Stimulated activated naive CD8-positive, alpha-beta T cell treated with anti-CD3 and anti-CD28 coated beads, Interleukin-15, amount 100 ng/mL, for 72 hours (primary cell): ENCODE measurements at regions not wholly inside any gene's neighbourhood (a gene's known extent, or its start where the extent isn't known, plus 50 kb on each side); places are given as distances from the start of the nearest gene placed in this dataset.

Source experiments
- ATAC-seq: fragments of 150-1000 bp; cut with Tn5 transposase; 2 replicates; pipeline ENCODE4 v1.10.0; 2021; ENCODE audit warnings: mild to moderate bottlenecking, moderate library complexity
- DNase-seq, 2 donors: peaks; one replicate each; pipeline ENCODE4 v3.0.0; 2021 to 2022
- H3K27ac Mint-ChIP-seq, 2 donors: one replicate each; pipeline ENCODE4 v1.8.0; 2022; ENCODE audit warnings: mild to moderate bottlenecking in 2 of 2, mixed read lengths in 2 of 2, moderate library complexity in 2 of 2
- H3K27me3 Mint-ChIP-seq: one replicate; pipeline ENCODE4 v1.8.0; 2022; ENCODE audit warnings: mixed read lengths
- H3K4me1 Mint-ChIP-seq: one replicate; pipeline ENCODE4 v1.8.0; 2022; ENCODE audit warnings: mild to moderate bottlenecking, mixed read lengths
- H3K4me3 Mint-ChIP-seq, 2 donors: one replicate each; pipeline ENCODE4 v1.8.0; 2022; ENCODE audit warnings: mild to moderate bottlenecking in 2 of 2, mixed read lengths in 2 of 2, moderate library complexity in 1 of 2
- H3K9me3 Mint-ChIP-seq, 2 donors: one replicate each; pipeline ENCODE4 v1.8.0; 2022; ENCODE audit warnings: mixed read lengths in 2 of 2

DNA sequence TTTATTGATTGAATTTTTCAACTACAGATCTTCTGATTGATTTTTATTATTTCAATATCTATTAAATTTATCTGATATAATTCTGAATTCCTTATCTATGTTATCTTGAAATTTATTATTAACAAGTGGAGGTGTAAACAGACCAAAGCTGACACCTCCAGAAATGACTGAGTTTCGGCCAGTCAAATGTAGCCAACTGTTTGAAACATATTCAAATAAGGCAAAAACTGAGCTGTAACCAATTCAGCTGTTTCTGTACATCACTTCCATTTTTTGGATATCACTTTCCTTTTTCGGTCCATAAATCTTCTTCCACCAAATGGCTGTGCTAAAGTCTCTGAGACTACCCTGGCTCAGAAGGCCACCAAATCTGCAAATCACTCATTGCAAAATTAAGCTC lies 2127.3 kb upstream of the AGA start:
- no peak for ATAC-seq
- no peaks in the 10 kb centered on the region for H3K4me1 Mint-ChIP-seq
- DNase-seq = no peak
- H3K4me3 Mint-ChIP-seq = no peak overlapping the region
- H3K27ac Mint-ChIP-seq = no peak overlapping the region
- H3K27me3 Mint-ChIP-seq = no peaks in the 10 kb centered on the region
- peaks cover 19 to 27% of the 10 kb centered on the region in 2 donors for H3K9me3 Mint-ChIP-seq

DNA sequence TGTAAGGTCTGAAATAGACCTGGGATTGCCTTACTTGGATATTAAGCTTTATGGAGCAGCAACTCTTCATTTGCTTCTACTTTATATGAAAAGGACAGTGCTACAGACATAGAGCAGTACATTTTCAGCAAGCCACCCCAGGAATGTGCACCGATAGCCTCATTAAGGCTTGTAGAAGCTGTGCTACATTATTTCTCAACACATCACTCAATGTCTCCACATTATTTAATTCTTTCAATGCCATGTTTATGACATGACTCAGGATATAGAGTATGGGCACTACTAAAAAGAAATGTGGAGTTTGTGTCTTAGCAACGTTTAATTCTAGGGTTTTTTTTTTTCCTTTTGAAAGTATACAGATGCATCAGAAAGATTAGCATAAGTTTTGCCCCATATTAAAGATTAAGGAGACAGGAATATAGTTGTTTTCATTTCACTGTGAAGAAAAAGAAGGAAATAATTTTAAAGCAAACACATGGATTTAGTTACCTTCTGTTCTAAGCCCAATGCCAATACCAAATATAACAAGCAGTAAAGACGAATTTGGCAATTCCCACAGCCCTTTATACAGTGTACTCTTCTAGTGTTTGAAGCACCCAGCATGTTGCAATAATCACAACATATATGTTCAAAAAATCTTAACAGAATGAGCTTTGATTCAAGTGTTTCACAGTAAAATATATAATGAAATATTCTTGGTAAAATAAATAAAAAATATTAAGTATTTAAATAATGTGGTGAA lies 2140.1 kb upstream of the AGA start:
- no peak for DNase-seq
- Mint-ChIP-seq H3K27ac (no peak overlapping the region), H3K27me3 (no peaks in the 10 kb centered on the region), H3K4me3 (no peak overlapping the region), H3K9me3 (peaks cover 6 to 19% of the 10 kb centered on the region in 2 donors), H3K4me1 (no peaks in the 10 kb centered on the region)
- ATAC-seq = no peak

DNA sequence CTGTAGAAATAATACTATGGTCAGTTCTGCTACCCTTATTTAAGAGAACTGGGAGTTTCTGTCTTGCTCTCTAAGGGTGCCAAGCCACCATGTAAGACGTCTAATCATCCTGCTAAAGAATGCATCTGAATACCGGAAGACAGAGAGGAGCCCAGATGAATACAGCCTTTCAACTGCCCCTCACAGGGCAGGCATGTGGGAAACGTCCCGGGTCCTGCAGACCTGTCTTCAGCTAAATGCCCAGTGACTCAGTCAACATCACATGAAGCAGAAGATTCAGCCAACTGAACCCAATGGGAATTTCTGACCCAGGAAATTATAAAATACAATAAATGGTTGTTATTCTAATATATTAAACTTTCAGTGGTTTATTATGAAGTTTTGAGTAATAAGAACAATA lies 2141.0 kb upstream of the AGA start:
- ATAC-seq (no peak), DNase-seq (no peak)
- Mint-ChIP-seq H3K4me3 (no peak overlapping the region), H3K27me3 (no peaks in the 10 kb centered on the region), H3K4me1 (no peaks in the 10 kb centered on the region), H3K27ac (no peak overlapping the region), H3K9me3 (peaks cover 6 to 16% of the 10 kb centered on the region in 2 donors)

DNA sequence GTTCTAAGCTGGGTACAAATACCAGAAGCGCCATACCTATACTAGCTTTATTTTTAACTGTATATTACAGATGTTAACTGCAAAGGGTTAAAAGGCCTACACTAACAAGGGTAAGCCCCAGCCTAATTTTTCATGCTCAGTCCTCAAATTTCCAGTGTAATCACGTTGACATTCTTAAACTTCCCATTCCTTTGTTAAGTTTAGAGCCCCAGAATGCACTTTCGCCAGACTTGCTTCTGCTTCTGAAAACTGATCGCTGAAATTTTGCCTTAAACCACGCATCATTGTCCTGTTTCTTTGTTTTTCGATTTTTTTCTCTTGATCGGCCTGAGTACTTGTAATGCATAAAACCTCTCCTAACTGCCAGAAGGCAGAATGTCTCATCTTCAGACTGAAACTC lies 2141.9 kb upstream of the AGA start:
- Mint-ChIP-seq H3K9me3 (peaks cover 2 to 8% of the 10 kb centered on the region in 2 donors), H3K27me3 (no peaks in the 10 kb centered on the region), H3K4me3 (no peak overlapping the region), H3K4me1 (no peaks in the 10 kb centered on the region), H3K27ac (no peak overlapping the region)
- ATAC-seq (no peak), DNase-seq (no peak)

DNA sequence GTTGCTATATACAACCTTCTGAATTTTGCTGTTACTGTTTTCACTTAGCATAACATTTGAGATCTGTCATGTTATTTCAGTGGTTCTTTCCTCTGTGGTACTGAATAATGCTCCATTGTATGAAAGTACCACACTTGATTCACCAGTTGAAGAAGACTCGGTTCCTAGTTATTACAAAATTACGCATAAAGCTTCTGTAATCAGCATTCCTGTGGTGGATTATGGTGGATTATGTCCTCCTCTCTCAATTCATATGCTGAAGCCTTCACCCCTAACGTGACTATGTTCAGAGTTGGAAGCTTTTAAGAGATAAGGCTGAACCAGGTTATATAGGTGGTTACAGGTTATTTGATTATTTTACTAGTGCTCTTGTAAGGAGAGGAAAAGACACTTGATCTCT lies 2143.5 kb upstream of the AGA start:
- Mint-ChIP-seq H3K9me3 (peaks cover 0 to under 1% of the 10 kb centered on the region in 2 donors), H3K27ac (no peak overlapping the region), H3K4me1 (no peaks in the 10 kb centered on the region), H3K27me3 (no peaks in the 10 kb centered on the region), H3K4me3 (no peak overlapping the region)
- ATAC-seq (no peak), DNase-seq (no peak)

DNA sequence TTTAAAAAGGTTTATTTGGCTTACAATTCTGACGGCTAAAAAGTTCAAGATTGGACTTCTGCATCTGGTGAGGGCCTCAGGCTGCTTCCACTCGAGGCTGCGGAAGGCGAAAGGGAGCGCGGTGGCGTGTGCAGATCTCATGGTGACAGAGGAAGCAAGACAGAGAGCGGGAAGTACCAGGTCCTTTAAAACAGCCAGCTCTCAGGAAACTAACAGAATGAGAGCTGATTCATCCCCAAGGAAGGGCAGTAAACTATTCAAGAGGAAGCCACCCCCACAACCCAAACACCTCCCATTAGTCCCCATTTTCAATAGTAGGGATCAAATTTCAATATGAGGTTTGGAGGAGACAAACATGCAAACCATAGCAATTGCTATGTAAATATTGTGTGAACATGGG lies 2144.2 kb upstream of the AGA start:
- Mint-ChIP-seq H3K4me3 (no peak overlapping the region), H3K4me1 (no peaks in the 10 kb centered on the region), H3K27me3 (no peaks in the 10 kb centered on the region), H3K27ac (no peak overlapping the region), H3K9me3 (peaks cover 0 to 5% of the 10 kb centered on the region in 2 donors)
- no peak for ATAC-seq
- no peak for DNase-seq

DNA sequence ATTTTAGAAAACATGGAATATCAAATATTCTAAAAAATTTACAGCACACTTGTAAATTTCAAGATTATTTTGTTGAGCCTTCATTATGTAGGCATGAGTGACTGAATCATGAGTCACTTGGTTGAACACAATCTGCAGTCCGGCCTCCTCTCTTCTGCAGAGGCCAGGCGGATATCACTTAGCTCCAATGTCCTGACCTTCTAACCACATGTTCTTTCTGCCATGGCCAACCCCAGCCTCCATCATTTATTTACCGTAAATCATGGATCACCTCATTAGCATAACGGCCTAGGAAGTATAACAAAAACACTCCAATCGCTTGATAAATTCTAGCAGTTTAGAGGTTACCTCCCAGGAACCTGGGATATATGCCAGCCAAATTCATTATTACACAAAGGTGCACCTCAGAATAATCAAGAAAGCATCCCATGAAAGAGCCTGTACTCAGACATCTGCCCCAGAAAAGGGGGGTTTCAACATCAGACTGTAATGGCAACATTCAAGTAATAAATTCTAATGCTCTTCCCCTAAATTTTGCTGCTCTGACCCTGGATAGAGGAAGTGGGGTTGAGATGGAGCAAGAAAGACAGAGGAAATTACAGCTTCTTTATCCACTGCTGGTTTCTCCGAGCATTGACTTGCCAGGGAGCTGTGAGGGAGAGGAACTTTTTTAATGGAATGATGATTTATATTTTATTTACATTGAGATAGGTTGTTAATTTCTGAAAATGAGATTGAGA lies 2153.6 kb upstream of the AGA start:
- H3K27ac Mint-ChIP-seq = no peak overlapping the region
- no peaks in the 10 kb centered on the region for H3K4me1 Mint-ChIP-seq
- peaks cover 0 to 4% of the 10 kb centered on the region in 2 donors for H3K9me3 Mint-ChIP-seq
- no peak for ATAC-seq
- H3K27me3 Mint-ChIP-seq = no peaks in the 10 kb centered on the region
- H3K4me3 Mint-ChIP-seq = no peak overlapping the region
- no peak for DNase-seq

DNA sequence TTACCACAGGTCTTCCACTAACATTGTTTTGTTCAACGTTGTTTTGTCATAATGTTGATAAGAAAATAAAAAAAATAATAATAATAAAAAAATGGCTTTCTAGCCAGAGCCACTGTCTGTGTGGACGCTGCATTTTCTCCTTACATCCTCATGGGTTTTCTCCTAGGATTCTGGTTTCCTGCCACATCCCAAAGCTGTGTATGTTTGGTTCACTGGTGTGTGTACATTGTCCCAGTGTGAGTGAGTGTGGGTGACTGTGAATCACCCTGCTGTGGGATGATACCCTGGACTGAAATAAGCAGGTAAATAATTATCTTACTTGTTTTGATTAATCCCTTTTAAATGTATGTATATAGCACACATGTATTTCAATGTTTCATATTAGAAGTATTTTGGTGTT lies 2154.4 kb upstream of the AGA start:
- Mint-ChIP-seq H3K4me3 (no peak overlapping the region), H3K27me3 (no peaks in the 10 kb centered on the region), H3K4me1 (no peaks in the 10 kb centered on the region), H3K27ac (no peak overlapping the region), H3K9me3 (no peaks in the 10 kb centered on the region)
- DNase-seq = no peak
- no peak for ATAC-seq

DNA sequence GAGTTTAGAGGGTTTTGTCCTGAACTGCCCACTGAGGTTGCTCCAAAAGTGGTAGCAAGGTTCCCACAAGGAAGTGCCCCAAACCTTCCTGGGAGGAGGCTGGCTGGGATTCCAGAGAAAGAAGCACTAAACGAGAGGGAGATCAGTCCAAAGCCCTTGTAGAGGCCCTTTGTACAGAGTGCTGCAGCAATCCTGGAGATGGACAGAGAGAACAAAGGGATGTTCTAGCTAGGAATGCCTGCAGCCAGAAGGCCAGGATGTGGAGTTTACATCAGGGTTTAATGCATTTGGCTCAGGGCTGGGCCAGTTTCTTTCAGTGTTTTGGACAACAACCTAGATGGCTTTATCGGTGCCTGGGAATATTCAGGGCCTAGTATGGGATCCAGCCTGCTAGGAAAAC lies 2155.1 kb upstream of the AGA start:
- H3K9me3 Mint-ChIP-seq = no peaks in the 10 kb centered on the region
- no peaks in the 10 kb centered on the region for H3K27me3 Mint-ChIP-seq
- DNase-seq (no peak), ATAC-seq (no peak)
- H3K4me1 Mint-ChIP-seq = no peaks in the 10 kb centered on the region
- no peak overlapping the region for H3K27ac Mint-ChIP-seq
- H3K4me3 Mint-ChIP-seq = no peak overlapping the region

DNA sequence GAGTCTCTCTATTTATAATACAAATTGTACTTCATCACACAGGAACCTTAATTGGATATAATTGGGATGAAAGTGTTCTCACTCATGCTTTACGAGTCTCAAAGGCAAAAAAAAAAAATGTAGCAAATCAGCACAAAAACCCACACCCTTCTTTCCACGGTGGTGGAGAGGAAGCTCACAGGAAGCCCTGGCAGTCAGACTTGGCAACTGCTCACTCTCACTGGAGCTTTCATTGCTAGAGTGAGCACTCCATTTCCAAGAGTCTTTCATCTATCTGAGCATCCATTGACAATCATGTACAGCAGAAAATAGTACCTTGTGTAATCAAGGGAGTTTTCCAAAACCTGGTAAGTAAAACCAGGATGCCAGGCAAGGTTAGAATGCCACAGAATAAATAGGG lies 2159.4 kb upstream of the AGA start:
- Mint-ChIP-seq H3K27me3 (no peaks in the 10 kb centered on the region), H3K4me1 (no peaks in the 10 kb centered on the region), H3K9me3 (peaks cover 0 to 5% of the 10 kb centered on the region in 2 donors), H3K27ac (no peak overlapping the region), H3K4me3 (no peak overlapping the region)
- DNase-seq (no peak), ATAC-seq (no peak)

DNA sequence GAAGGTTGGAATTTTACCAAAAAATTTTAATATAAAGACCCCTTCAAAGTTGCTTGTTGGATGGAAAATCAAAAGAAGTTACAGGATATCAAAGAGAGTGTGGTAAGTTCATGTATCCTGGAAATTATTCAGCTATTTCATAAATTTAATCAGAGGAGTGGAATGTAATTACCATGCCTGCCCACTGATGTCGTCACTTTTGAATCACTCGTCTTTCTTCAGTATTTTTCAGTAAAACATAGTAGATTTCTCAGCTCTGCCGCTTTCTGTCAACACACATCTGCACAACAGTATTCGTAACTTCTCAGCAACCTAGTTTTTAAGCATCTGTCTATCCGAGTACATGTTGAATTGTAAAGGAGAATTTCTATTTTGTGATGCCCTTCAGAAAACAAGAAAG lies 2163.0 kb upstream of the AGA start:
- no peaks in the 10 kb centered on the region for H3K27me3 Mint-ChIP-seq
- no peak overlapping the region for H3K4me3 Mint-ChIP-seq
- DNase-seq (no peak), ATAC-seq (no peak)
- no peaks in the 10 kb centered on the region for H3K4me1 Mint-ChIP-seq
- peaks cover 0 to 5% of the 10 kb centered on the region in 2 donors for H3K9me3 Mint-ChIP-seq
- no peak overlapping the region for H3K27ac Mint-ChIP-seq

DNA sequence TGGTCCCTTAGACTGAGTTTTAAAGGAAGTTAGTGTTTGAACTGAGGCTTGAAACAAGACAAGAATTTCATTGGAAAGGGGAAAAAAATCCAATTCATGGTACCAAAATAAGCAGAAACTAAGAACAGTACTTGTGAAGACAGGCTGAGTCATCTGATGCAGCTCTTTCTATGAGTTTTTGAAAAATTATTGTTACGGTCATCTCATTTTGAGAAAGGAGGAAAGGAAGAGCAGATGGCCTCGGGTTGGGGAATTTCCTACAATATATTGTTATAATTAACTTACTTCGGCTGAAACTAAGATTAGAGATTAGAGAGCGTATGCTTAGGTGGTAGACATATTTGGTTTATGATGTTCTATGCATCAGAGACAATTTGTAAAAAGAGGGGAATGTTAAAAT lies 2164.8 kb upstream of the AGA start:
- Mint-ChIP-seq H3K27ac (no peak overlapping the region), H3K4me3 (no peak overlapping the region), H3K4me1 (no peaks in the 10 kb centered on the region), H3K27me3 (no peaks in the 10 kb centered on the region), H3K9me3 (peaks cover 4 to 5% of the 10 kb centered on the region in 2 donors)
- no peak for ATAC-seq
- DNase-seq = no peak

DNA sequence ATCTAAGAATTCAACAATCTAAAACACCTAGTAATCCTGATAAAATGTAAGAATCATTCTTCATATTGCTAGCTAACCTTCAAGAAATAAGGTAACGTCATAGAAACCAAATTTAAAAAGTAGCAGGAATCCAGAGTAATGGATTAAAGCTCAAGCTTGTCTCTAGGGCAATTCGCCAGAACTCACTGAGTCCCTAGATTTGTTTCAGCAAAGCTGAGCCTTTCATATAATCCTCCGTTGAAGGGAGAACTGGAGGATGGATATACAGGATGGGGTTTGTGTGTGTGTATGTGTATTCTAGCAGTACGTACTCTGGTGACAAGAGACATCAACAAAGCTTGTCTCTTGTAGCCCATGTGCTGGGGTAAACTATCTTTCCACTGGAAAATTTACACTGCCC lies 2173.5 kb upstream of the AGA start:
- Mint-ChIP-seq H3K4me1 (no peaks in the 10 kb centered on the region), H3K9me3 (peaks cover 14 to 19% of the 10 kb centered on the region in 2 donors), H3K27ac (no peak overlapping the region), H3K4me3 (no peak overlapping the region), H3K27me3 (no peaks in the 10 kb centered on the region)
- DNase-seq (no peak), ATAC-seq (no peak)

DNA sequence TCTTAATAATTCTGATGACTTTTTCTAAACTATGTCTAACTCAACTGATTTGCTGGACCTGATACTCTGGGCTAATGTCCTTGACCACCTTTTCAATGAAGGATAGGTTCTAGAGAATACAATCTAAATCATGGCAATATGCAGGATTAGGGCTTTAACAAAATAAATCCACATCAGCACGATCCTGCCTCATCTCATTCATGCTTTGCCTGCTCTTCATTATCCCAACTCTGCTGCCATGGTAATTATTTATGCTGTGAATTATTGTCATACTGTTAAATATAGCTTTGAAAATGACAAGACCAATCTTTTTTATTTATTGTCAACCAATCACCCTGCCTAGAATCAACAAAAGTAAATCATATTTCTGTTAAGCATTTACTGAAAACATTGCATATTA lies 2176.7 kb upstream of the AGA start:
- ATAC-seq (no peak), DNase-seq (no peak)
- Mint-ChIP-seq H3K27me3 (no peaks in the 10 kb centered on the region), H3K27ac (no peak overlapping the region), H3K4me1 (no peaks in the 10 kb centered on the region), H3K4me3 (no peak overlapping the region), H3K9me3 (peaks cover 0 to 4% of the 10 kb centered on the region in 2 donors)

DNA sequence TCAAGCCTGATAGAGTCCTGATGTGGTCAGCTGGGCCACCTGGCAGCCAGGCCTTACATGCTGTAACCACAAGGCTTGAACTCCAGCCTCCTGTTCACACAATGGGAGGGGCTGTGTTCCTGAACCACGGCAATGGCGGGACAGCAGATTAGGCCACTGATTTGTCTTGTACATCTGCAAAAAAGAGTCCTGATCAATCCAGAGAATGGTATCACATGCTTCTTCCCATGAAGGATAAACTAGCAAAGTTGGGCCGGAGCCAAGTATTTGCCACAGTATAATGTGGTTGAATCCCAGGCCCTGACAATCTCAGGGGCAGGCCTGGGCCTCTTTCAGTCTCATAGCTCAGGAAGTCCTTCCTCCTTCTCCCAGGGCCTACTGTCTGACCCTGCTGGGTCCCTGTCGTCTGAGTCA lies 2182.5 kb upstream of the AGA start:
- Mint-ChIP-seq H3K4me3 (no peak overlapping the region), H3K27me3 (no peaks in the 10 kb centered on the region), H3K9me3 (no peaks in the 10 kb centered on the region), H3K27ac (no peak overlapping the region), H3K4me1 (no peaks in the 10 kb centered on the region)
- DNase-seq (no peak), ATAC-seq (no peak)

DNA sequence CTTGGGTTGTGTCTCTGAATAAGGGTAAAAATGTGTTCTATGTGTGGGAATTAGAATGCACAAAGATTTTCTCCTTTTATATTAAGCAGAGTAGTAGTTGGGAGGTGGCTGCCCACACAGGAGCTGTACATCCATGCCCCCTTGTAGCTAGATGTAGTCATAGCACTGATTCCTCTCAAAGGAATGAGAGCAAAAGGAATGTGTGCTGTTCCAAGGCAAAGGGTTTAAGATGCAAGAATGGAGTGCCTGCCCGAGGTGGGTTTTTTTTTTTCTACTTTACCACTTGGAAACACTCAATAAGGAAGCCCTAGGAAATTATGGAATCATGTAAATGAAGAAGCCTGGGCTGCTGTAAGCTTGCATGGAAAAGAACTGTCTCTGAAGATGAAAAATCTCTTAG lies 2183.2 kb upstream of the AGA start:
- Mint-ChIP-seq H3K4me3 (no peak overlapping the region), H3K9me3 (no peaks in the 10 kb centered on the region), H3K27ac (no peak overlapping the region), H3K4me1 (no peaks in the 10 kb centered on the region), H3K27me3 (no peaks in the 10 kb centered on the region)
- DNase-seq = no peak
- no peak for ATAC-seq

DNA sequence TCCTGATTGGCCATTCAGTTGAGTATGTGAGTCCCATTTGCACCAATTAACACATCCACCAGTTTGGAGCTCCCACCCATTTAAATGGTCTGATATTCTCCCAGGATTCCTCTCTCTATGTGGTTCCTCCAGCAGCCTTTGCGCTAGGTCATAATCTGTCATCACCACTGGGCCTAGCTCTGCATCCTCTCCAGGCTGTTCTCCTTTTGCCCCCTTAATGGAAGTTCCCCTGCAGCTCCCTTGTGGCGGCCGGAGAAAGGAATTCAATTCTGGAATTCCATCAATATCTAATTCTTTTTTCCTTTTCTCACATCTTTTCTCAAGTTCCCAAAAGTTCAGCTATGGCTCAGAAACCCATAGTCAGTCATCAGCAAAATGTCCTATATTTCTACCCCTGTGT lies 2184.4 kb upstream of the AGA start:
- no peak for ATAC-seq
- no peak overlapping the region for H3K27ac Mint-ChIP-seq
- no peak for DNase-seq
- H3K4me3 Mint-ChIP-seq = no peak overlapping the region
- no peaks in the 10 kb centered on the region for H3K9me3 Mint-ChIP-seq
- H3K27me3 Mint-ChIP-seq = no peaks in the 10 kb centered on the region
- H3K4me1 Mint-ChIP-seq = no peaks in the 10 kb centered on the region
